Inferior parietal cortex (tissue), 1 donor: ENCODE measurements at regions not wholly inside any gene's neighbourhood (a gene's known extent, or its start where the extent isn't known, plus 50 kb on each side); places are given as distances from the start of the nearest gene placed in this dataset.

Experiments used
- DNase-seq: peaks from one replicate; pipeline ENCODE4 v3.0.0-alpha.2; 2016; ENCODE audit errors: extremely low spot score

GRCh38 chr6:105991561-105992314, 94.4 kb upstream of the PRDM1 start:
- no peak for DNase-seq

GRCh38 chr6:105990151-105990550, 96.0 kb upstream of the PRDM1 start:
- no peak for DNase-seq

- DNase-seq: no peak
Measured at GRCh38 chr6:105988812-105989577, 97.1 kb upstream of the PRDM1 start.

GRCh38 chr6:105988321-105988720, 97.8 kb upstream of the PRDM1 start:
- DNase-seq: no peak

GRCh38 chr6:105987516-105987915, 98.6 kb upstream of the PRDM1 start:
- no peak for DNase-seq

- no peak for DNase-seq
Measured at GRCh38 chr6:105986998-105987397, 99.1 kb upstream of the PRDM1 start.

GRCh38 chr6:105985816-105986632, 100.1 kb upstream of the PRDM1 start:
- no peak for DNase-seq

- DNase-seq: no peak
Measured at GRCh38 chr6:105985098-105985815, 100.9 kb upstream of the PRDM1 start.

- DNase-seq: no peak
Measured at GRCh38 chr6:105983763-105984162, 102.4 kb upstream of the PRDM1 start.

GRCh38 chr6:105982761-105983540, 103.2 kb upstream of the PRDM1 start:
- no peak for DNase-seq

GRCh38 chr6:105981888-105982358, 104.2 kb upstream of the PRDM1 start:
- DNase-seq: no peak

GRCh38 chr6:105981002-105981887, 104.9 kb upstream of the PRDM1 start:
- DNase-seq: no peak

- DNase-seq: no peak
Measured at GRCh38 chr6:105978974-105979373, 107.2 kb upstream of the PRDM1 start.

- DNase-seq: no peak
Measured at GRCh38 chr6:105977934-105978504, 108.1 kb upstream of the PRDM1 start.

- no peak for DNase-seq
Measured at GRCh38 chr6:105974986-105975385, 111.2 kb upstream of the PRDM1 start.

GRCh38 chr6:105972440-105972839, 113.7 kb upstream of the PRDM1 start:
- DNase-seq: no peak

- no peak for DNase-seq
Measured at GRCh38 chr6:105968603-105969333, 117.4 kb upstream of the PRDM1 start.

- DNase-seq: no peak
Measured at GRCh38 chr6:105967917-105968602, 118.1 kb upstream of the PRDM1 start.
